ENCODE measurements at regions not wholly inside any gene's neighbourhood (a gene's known extent, or its start where the extent isn't known, plus 50 kb on each side); places are given as distances from the start of the nearest gene placed in this dataset.

- TF ChIP-seq CTCF (IDR thresholded peaks at IDR 0.05) (no peak), POLR2A (IDR thresholded peaks at IDR 0.05) (no peak)
Measured at GRCh38 chr10:59085054-59085453, 91.4 kb upstream of the PHYHIPL start.
